H1 (cell line): ENCODE measurements at regions not wholly inside any gene's neighbourhood (a gene's known extent, or its start where the extent isn't known, plus 50 kb on each side); places are given as distances from the start of the nearest gene placed in this dataset.

Experiments used
- CTCF ChIA-PET: fragments of 300-600 bp; sonication (Branson Sonifier 250); formaldehyde crosslinking; loops from one replicate; lab custom pipeline; 2021; ENCODE audit not compliant: partially characterized antibody; lab: Charles Lee
- POLR2A ChIA-PET: fragments of 300-600 bp; sonication (Branson Sonifier 250); formaldehyde crosslinking; loops from one replicate; lab custom pipeline; 2021; ENCODE audit warnings: inconsistent platforms; ENCODE audit not compliant: partially characterized antibody; lab: Charles Lee
- DNase-seq, 2 experiments: peaks; one replicate each; pipeline versions ENCODE4 v3.0.0 to v3.0.0-alpha.2; 2010 to 2022; ENCODE audit warnings: low spot score in 2 of 2, low read depth in 1 of 2, mixed read lengths in 1 of 2
- FAIRE-seq: peaks from 2 replicates; lab custom pipeline; 2011; peaks lifted over from hg19 to GRCh38; lab: Jason Lieb, UNC
- H2AFZ ChIP-seq: 2 replicates; pipeline ENCODE4 v1.8.1; 2012; ENCODE audit warnings: low read length, inconsistent platforms
- H2AK5ac ChIP-seq: 2 replicates; pipeline ENCODE4 v1.6.1; 2013; ENCODE audit warnings: low read depth, low read length
- H2BK120ac ChIP-seq: replicated peaks from 2 replicates; pipeline ENCODE3; 2013; ENCODE audit warnings: low read depth, low read length, inconsistent platforms
- H2BK12ac ChIP-seq: 2 replicates; pipeline ENCODE4 v1.6.1; 2013; ENCODE audit warnings: low read depth, low read length
- H2BK15ac ChIP-seq: 2 replicates; pipeline ENCODE4 v1.6.1; 2013; ENCODE audit warnings: low read length
- H2BK20ac ChIP-seq: 2 replicates; pipeline ENCODE4 v1.6.1; 2013; ENCODE audit warnings: low read length
- H2BK5ac ChIP-seq: 2 replicates; pipeline ENCODE4 v1.6.1; 2013; ENCODE audit warnings: low read depth, low read length
- H3K14ac ChIP-seq: 2 replicates; pipeline ENCODE4 v1.6.1; 2013; ENCODE audit warnings: inconsistent platforms; ENCODE audit not compliant: insufficient read length
- H3K18ac ChIP-seq: 2 replicates; pipeline ENCODE4 v1.6.1; 2013; ENCODE audit warnings: low read length; ENCODE audit errors: extremely low read depth
- H3K23ac ChIP-seq: 2 replicates; pipeline ENCODE4 v1.6.1; 2013; ENCODE audit warnings: inconsistent platforms; ENCODE audit not compliant: insufficient read length
- H3K23me2 ChIP-seq: 2 replicates; pipeline ENCODE4 v1.6.1; 2013; ENCODE audit warnings: low read depth, low read length
- H3K27ac ChIP-seq: 2 replicates; pipeline ENCODE4 v1.6.1; 2011; ENCODE audit warnings: low read depth, low read length, inconsistent platforms
- H3K27me3 ChIP-seq, 4 experiments: replicated peaks in 1 of 4; 1 replicate in 1 of 4; 2 replicates in 3 of 4; pipeline versions ENCODE4 v1.6.1 to v1.8.1; 2011 to 2013; ENCODE audit warnings: low read length in 3 of 4, mild to moderate bottlenecking in 3 of 4, inconsistent platforms in 2 of 4, mixed read lengths in 2 of 4, moderate library complexity in 1 of 4; ENCODE audit not compliant: control insufficient read depth in 3 of 4, insufficient read depth in 3 of 4; ENCODE audit errors: extremely low read depth in 1 of 4
- H3K36me3 ChIP-seq, 4 experiments: 2 replicates each; pipeline versions ENCODE4 v1.6.1 to v1.8.1; 2011 to 2013; ENCODE audit warnings: mild to moderate bottlenecking in 4 of 4, low read length in 3 of 4, moderate library complexity in 2 of 4, control low read depth in 1 of 4, inconsistent platforms in 1 of 4; ENCODE audit not compliant: insufficient read depth in 4 of 4, control insufficient read depth in 2 of 4
- H3K4ac ChIP-seq: replicated peaks from 2 replicates; pipeline ENCODE3; 2013; ENCODE audit warnings: low read length, low read depth, mixed read lengths, inconsistent platforms; ENCODE audit not compliant: insufficient read length
- H3K4me1 ChIP-seq, 4 experiments: replicated peaks in 1 of 4; 1 replicate in 1 of 4; 2 replicates in 3 of 4; pipeline versions ENCODE4 v1.6.1 to v1.8.1; 2011 to 2013; ENCODE audit warnings: low read length in 3 of 4, inconsistent platforms in 2 of 4, mixed read lengths in 1 of 4; ENCODE audit not compliant: insufficient read depth in 4 of 4, control insufficient read depth in 3 of 4
- H3K4me2 ChIP-seq, 2 experiments: 2 replicates each; pipeline versions ENCODE4 v1.6.1 to v1.8.1; 2011 to 2013; ENCODE audit warnings: low read depth in 2 of 2, low read length in 2 of 2, control low read depth in 1 of 2, inconsistent platforms in 1 of 2, mild to moderate bottlenecking in 1 of 2; ENCODE audit not compliant: insufficient read depth in 1 of 2
- H3K4me3 ChIP-seq, 4 experiments: fragments of 200-600, 300-600 bp in 1 of 4; sonication (generic), shearing (Covaris generic), sonication (Bioruptor Twin) in 1 of 4; 2 replicates each; pipeline versions ENCODE4 v1.5.1 to v1.8.1; 2011 to 2016; ENCODE audit warnings: low read length in 4 of 4, low read depth in 3 of 4, control low read depth in 2 of 4, inconsistent platforms in 2 of 4, mild to moderate bottlenecking in 2 of 4, mixed read lengths in 1 of 4, moderate library complexity in 1 of 4; ENCODE audit not compliant: insufficient read depth in 2 of 4; ENCODE audit errors: extremely low read depth in 1 of 4
- H3K56ac ChIP-seq: replicated peaks from 2 replicates; pipeline ENCODE3; 2013; ENCODE audit warnings: low read depth, mild to moderate bottlenecking, mixed read lengths, low read length, inconsistent platforms; ENCODE audit not compliant: insufficient read length
- H3K79me1 ChIP-seq: 2 replicates; pipeline ENCODE4 v1.6.1; 2013; ENCODE audit warnings: low read depth, low read length, control low read depth
- H3K79me2 ChIP-seq, 2 experiments: 2 replicates each; pipeline versions ENCODE4 v1.6.1 to v1.8.1; 2012 to 2013; ENCODE audit warnings: low read length in 2 of 2, mild to moderate bottlenecking in 2 of 2, inconsistent platforms in 1 of 2; ENCODE audit not compliant: insufficient read depth in 2 of 2, control insufficient read depth in 1 of 2
- H3K9ac ChIP-seq, 4 experiments: replicated peaks in 1 of 4; 1 replicate in 1 of 4; 2 replicates in 3 of 4; pipeline versions ENCODE4 v1.6.1 to v1.8.1; 2011 to 2013; ENCODE audit warnings: low read depth in 3 of 4, low read length in 3 of 4, control low read depth in 2 of 4, mild to moderate bottlenecking in 2 of 4, moderate library complexity in 2 of 4, inconsistent platforms in 1 of 4; ENCODE audit errors: extremely low read depth in 1 of 4
- H3K9me3 ChIP-seq, 2 experiments: 2 replicates each; pipeline versions ENCODE4 v1.6.1 to v1.8.1; 2012 to 2013; ENCODE audit warnings: mild to moderate bottlenecking in 2 of 2, moderate library complexity in 2 of 2, control low read depth in 1 of 2, inconsistent platforms in 1 of 2, low read depth in 1 of 2, low read length in 1 of 2, mixed read lengths in 1 of 2; ENCODE audit not compliant: insufficient read depth in 2 of 2
- H4K20me1 ChIP-seq, 2 experiments: replicated peaks in 1 of 2; 2 replicates each; pipeline versions ENCODE3 to v1.8.1; 2011 to 2013; ENCODE audit warnings: inconsistent platforms in 2 of 2, low read length in 2 of 2, mild to moderate bottlenecking in 1 of 2; ENCODE audit not compliant: insufficient read depth in 2 of 2, control insufficient read depth in 1 of 2
- H4K5ac ChIP-seq: 2 replicates; pipeline ENCODE4 v1.6.1; 2013; ENCODE audit warnings: low read length, low read depth, mixed read lengths, inconsistent platforms; ENCODE audit not compliant: insufficient read length
- H4K8ac ChIP-seq: 2 replicates; pipeline ENCODE4 v1.8.0; 2013; ENCODE audit warnings: mild to moderate bottlenecking, moderate library complexity, low read length, inconsistent platforms; ENCODE audit not compliant: insufficient read depth; ENCODE audit errors: extremely low read depth
- H4K91ac ChIP-seq: replicated peaks from 2 replicates; pipeline ENCODE3; 2013; ENCODE audit warnings: low read length, mixed read lengths, inconsistent platforms; ENCODE audit not compliant: insufficient read length
- ASH2L ChIP-seq: fragments of 200-600, 300-600 bp; sonication (generic); IDR thresholded peaks from one replicate; pipeline ENCODE4 v1.7.1; 2017; ENCODE audit warnings: low read length
- CHD1 ChIP-seq: IDR thresholded peaks from 2 replicates; pipeline ENCODE4 v1.6.1; 2012; ENCODE audit warnings: low read depth, low read length, improper control_type of control experiment
- HDAC2 ChIP-seq, 2 experiments: fragments of 300-600 bp in 1 of 2; sonication (generic) in 1 of 2; IDR thresholded peaks; 2 replicates each; pipeline ENCODE4 v1.6.1; 2011 to 2012; ENCODE audit warnings: low read depth in 2 of 2, low read length in 2 of 2, mild to moderate bottlenecking in 2 of 2, moderate library complexity in 2 of 2, borderline replicate concordance in 1 of 2, inconsistent platforms in 1 of 2
- JUN ChIP-seq: IDR thresholded peaks from 2 replicates; pipeline ENCODE4 v1.6.1; 2011; ENCODE audit warnings: low read depth, mild to moderate bottlenecking, improper control_type of control experiment, low read length
- KDM1A ChIP-seq: fragments of 200-600, 300-600 bp; sonication (generic); IDR thresholded peaks from 2 replicates; pipeline ENCODE4 v1.7.1; 2016; ENCODE audit warnings: mild to moderate bottlenecking, low read length, borderline replicate concordance
- NANOG ChIP-seq: IDR thresholded peaks from 2 replicates; pipeline ENCODE4 v1.6.1; 2011; ENCODE audit warnings: low read length, low read depth, mild to moderate bottlenecking, inconsistent platforms; ENCODE audit not compliant: insufficient read depth, poor library complexity, severe bottlenecking
- PHF8 ChIP-seq: fragments of 200-600 bp; sonication (generic); conservative IDR thresholded peaks from 2 replicates; pipeline ENCODE4 v1.7.1; 2012; ENCODE audit warnings: low read depth, mild to moderate bottlenecking, inconsistent platforms, low read length, moderate library complexity
- POLR2AphosphoS5 ChIP-seq: IDR thresholded peaks from 2 replicates; pipeline ENCODE4 v1.6.1; 2011; ENCODE audit warnings: low read depth, low read length
- RNF2 ChIP-seq: fragments of 200-900, 300-1000 bp; sonication (generic); IDR thresholded peaks from 2 replicates; pipeline ENCODE4 v1.7.1; 2016; ENCODE audit warnings: borderline replicate concordance, low read depth, mild to moderate bottlenecking, antibody characterized with exemption, low read length; ENCODE audit not compliant: poor library complexity, severe bottlenecking; ENCODE audit errors: missing control alignments
- YY1 ChIP-seq: IDR thresholded peaks from 2 replicates; pipeline ENCODE4 v1.6.1; 2011; ENCODE audit warnings: low read depth, mild to moderate bottlenecking, low read length
- ZNF274 ChIP-seq: IDR thresholded peaks from 2 replicates; pipeline ENCODE4 v1.7.0; 2012; ENCODE audit warnings: low read length, borderline replicate concordance; ENCODE audit errors: extremely low read depth
- WGBS, 2 experiments: shearing (Covaris generic) in 1 of 2; methylation state at CpG; one replicate each; pipeline versions ENCODE4 v1.1.6 to v1.1.7; 2013 to 2015; ENCODE audit warnings: low lambda C conversion rate in 2 of 2, mixed read lengths in 2 of 2, inconsistent platforms in 1 of 2, low coverage in 1 of 2, missing lambda C conversion rate in 1 of 2; ENCODE audit not compliant: insufficient replicate concordance in 2 of 2, insufficient coverage in 1 of 2, insufficient read length in 1 of 2; ENCODE audit errors: extremely low coverage in 1 of 2, missing lambda C conversion rate in 1 of 2; 5-methylcytosine and 5-hydroxymethylcytosine counted together
- TF ChIP-seq, protein P1 (sequence below): IDR thresholded peaks from 2 replicates; pipeline ENCODE4 v1.6.1; 2012; ENCODE audit warnings: inconsistent platforms

GRCh38 chr2:226495466-226496272 is 304.0 kb downstream of the IRS1 start:
- no peak overlapping the region for H2BK15ac ChIP-seq
- peak overlapping the region; percentile 70; the same call in 1 of the 2 replicates for H2AFZ ChIP-seq
- no peaks in the 10 kb centered on the region for H3K79me1 ChIP-seq
- TF ChIP-seq ASH2L, result no peak
- no peak for TF ChIP-seq ZNF274
- TF ChIP-seq PHF8, result no peak
- TF ChIP-seq, protein P1, sequence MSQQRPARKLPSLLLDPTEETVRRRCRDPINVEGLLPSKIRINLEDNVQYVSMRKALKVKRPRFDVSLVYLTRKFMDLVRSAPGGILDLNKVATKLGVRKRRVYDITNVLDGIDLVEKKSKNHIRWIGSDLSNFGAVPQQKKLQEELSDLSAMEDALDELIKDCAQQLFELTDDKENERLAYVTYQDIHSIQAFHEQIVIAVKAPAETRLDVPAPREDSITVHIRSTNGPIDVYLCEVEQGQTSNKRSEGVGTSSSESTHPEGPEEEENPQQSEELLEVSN, result no peak
- no peak for TF ChIP-seq KDM1A
- no peak for TF ChIP-seq POLR2AphosphoS5
- TF ChIP-seq RNF2, result no peak
- no peak for TF ChIP-seq HDAC2 (IDR thresholded peaks at IDR 0.05; ENCODE audit: borderline replicate concordance in 1 of 2, low read depth in 2 of 2, low read length in 2 of 2)
- no peak for TF ChIP-seq JUN
- no peak for TF ChIP-seq YY1
- TF ChIP-seq NANOG, result no peak
- TF ChIP-seq CHD1, result no peak

More at GRCh38 chr2:226495466-226496272, 304.0 kb downstream of the IRS1 start:
- no peaks in the 10 kb centered on the region for H3K9me3 ChIP-seq
- H3K14ac ChIP-seq, result no peak overlapping the region
- no peak overlapping the region for H4K91ac ChIP-seq
- H4K20me1 ChIP-seq, result no peaks in the 10 kb centered on the region
- no peak overlapping the region for H3K4ac ChIP-seq
- no peaks in the 10 kb centered on the region for H3K23me2 ChIP-seq
- H4K8ac ChIP-seq, result no peak overlapping the region
- H3K56ac ChIP-seq, result peak overlapping the region; percentile 12
- H2BK12ac ChIP-seq, result no peak overlapping the region; the same call in 1 of the 2 replicates
- no peak overlapping the region for H3K27ac ChIP-seq
- no peak overlapping the region for H3K18ac ChIP-seq
- H3K4me1 ChIP-seq, result no peaks in the 10 kb centered on the region
- no peak overlapping the region for H2BK5ac ChIP-seq
- POLR2A ChIA-PET, result interaction anchor here (1.4 kb wide), 1 partner anchor 12 kb away, joined by 3 read pairs; no protein-coding TSS in a partner anchor
- no peaks in the 10 kb centered on the region for H3K27me3 ChIP-seq
- no peaks in the 10 kb centered on the region for H3K79me2 ChIP-seq
- H3K4me3 ChIP-seq, result no peak overlapping the region
- H3K36me3 ChIP-seq, result no peaks in the 10 kb centered on the region
- H3K9ac ChIP-seq, result no peak overlapping the region
- DNase-seq (no peak), FAIRE-seq (no peak)
- H2BK20ac ChIP-seq, result no peak overlapping the region
- H2BK120ac ChIP-seq, result no peak overlapping the region
- no peak overlapping the region for H3K23ac ChIP-seq
- no peak overlapping the region for H2AK5ac ChIP-seq
- no peak overlapping the region for H4K5ac ChIP-seq
- CTCF ChIA-PET, result no interaction called here
- no peak overlapping the region for H3K4me2 ChIP-seq
- WGBS, 2 experiments, result 90% methylated on average over 9 of the region's 9 CpGs; no CpG with 5 or more reads in 1 of the 2 experiments
